HG02973 (cell line): ENCODE measurements at regions not wholly inside any gene's neighbourhood (a gene's known extent, or its start where the extent isn't known, plus 50 kb on each side); places are given as distances from the start of the nearest gene placed in this dataset.

ENCODE experiments used
- ATAC-seq: cut with Tn5 transposase; IDR thresholded peaks from one replicate; pipeline ENCODE4 v1.9.1; 2021; ENCODE audit warnings: moderate library complexity; ENCODE audit not compliant: unreplicated experiment

- no peak for ATAC-seq
Measured at GRCh38 chr1:239817276-239817675, 274.4 kb upstream of the FMN2 start.

- ATAC-seq = no peak
Measured at GRCh38 chr1:239817801-239818200, 273.9 kb upstream of the FMN2 start.

GRCh38 chr1:239819096-239819495 lies 272.6 kb upstream of the FMN2 start:
- ATAC-seq = no peak

- ATAC-seq = no peak
Measured at GRCh38 chr1:239819756-239820250, 271.9 kb upstream of the FMN2 start.

- ATAC-seq = no peak
Measured at GRCh38 chr1:239823852-239824251, 267.8 kb upstream of the FMN2 start.

GRCh38 chr1:239826211-239826610 lies 265.5 kb upstream of the FMN2 start:
- no peak for ATAC-seq

GRCh38 chr1:239826736-239827135 lies 264.9 kb upstream of the FMN2 start:
- ATAC-seq = no peak

- ATAC-seq = no peak
Measured at GRCh38 chr1:239829535-239829934, 262.1 kb upstream of the FMN2 start.

- no peak for ATAC-seq
Measured at GRCh38 chr1:239831577-239832355, 259.9 kb upstream of the FMN2 start.

GRCh38 chr1:239833723-239834122 lies 258.0 kb upstream of the FMN2 start:
- ATAC-seq = no peak

GRCh38 chr1:239835946-239836440 lies 255.7 kb upstream of the FMN2 start:
- ATAC-seq = no peak

- no peak for ATAC-seq
Measured at GRCh38 chr1:239840336-239840735, 251.3 kb upstream of the FMN2 start.

- ATAC-seq = no peak
Measured at GRCh38 chr1:239840790-239841189, 250.9 kb upstream of the FMN2 start.

GRCh38 chr1:239841631-239842030 lies 250.1 kb upstream of the FMN2 start:
- ATAC-seq = no peak

- no peak for ATAC-seq
Measured at GRCh38 chr1:239843541-239843940, 248.1 kb upstream of the FMN2 start.

GRCh38 chr1:239844833-239845232 lies 246.8 kb upstream of the FMN2 start:
- no peak for ATAC-seq

- no peak for ATAC-seq
Measured at GRCh38 chr1:239854922-239855321, 236.8 kb upstream of the FMN2 start.

- ATAC-seq = no peak
Measured at GRCh38 chr1:239856067-239856466, 235.6 kb upstream of the FMN2 start.

- ATAC-seq = no peak
Measured at GRCh38 chr1:239856924-239857323, 234.8 kb upstream of the FMN2 start.

- no peak for ATAC-seq
Measured at GRCh38 chr1:239858057-239858456, 233.6 kb upstream of the FMN2 start.

- ATAC-seq = no peak
Measured at GRCh38 chr1:239858529-239858928, 233.2 kb upstream of the FMN2 start.

- ATAC-seq = no peak
Measured at GRCh38 chr1:239861985-239862384, 229.7 kb upstream of the FMN2 start.
